ENCODE measurements at regions not wholly inside any gene's neighbourhood (a gene's known extent, or its start where the extent isn't known, plus 50 kb on each side); places are given as distances from the start of the nearest gene placed in this dataset.

DNA sequence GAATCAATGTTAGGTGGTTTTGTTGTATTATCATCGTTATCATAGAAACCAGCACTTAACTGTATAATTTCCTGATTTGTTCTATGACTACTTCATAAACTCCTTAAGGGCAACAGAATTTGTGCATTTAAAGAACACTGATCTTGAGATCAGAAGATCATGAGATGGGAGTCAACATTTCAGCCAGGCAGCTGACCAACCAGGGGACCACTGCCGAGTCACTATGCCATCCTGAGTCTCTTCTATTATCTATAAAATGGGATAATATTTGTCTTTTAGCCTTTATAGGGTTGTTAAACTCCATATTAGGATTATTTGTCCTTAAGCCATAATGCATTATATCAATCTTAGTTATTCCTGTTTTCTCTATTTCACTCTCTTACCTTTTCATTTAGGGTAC lies 261.7 kb downstream of the GPAM start:
- no peak for DNase-seq (ENCODE audit: low read depth)

GRCh38 chr10:111923032-111923431 lies 260.5 kb downstream of the GPAM start:
- no peak for DNase-seq (ENCODE audit: low read depth)

GRCh38 chr10:111926286-111926685 lies 257.3 kb downstream of the GPAM start:
- no peak for DNase-seq (ENCODE audit: low read depth)

DNA sequence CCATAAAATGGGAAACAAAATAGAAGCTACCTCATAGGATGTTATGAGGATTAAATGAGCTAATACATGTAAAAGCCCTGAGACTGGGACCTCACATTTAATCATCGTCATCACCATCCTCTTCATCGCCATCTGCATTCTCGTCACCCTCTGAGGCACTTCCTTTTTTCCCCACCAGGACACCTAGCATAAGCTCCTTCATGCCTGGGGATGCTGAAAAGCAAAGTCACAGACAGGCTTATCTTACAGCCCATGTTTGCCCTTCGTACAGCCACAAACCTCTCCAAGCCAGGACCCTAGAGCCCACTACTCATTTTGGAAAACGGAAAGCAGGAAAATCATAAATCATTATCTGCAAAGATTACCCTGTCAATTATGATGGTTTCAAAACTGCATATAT lies 249.6 kb downstream of the GPAM start:
- DNase-seq (ENCODE audit: low read depth) = no peak

DNA sequence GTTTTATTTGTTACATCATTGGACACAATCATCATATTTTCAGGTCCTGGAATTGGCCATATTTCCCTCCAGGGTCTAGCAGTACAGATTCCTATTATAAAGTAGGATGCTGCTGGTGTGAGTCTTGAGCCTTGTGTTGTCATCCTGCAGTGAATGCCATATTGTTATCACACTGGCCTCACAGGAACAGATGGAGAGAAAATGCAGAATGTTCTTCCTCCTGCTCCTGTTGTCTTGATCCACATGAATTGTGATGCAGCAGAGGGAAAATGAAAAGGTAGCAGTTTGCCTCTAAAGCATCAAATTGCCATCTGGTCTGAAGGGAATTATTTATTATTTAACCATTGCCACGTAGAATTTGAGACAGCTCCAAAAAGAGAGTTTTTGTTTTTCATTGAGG lies 248.6 kb downstream of the GPAM start:
- DNase-seq (ENCODE audit: low read depth) = no peak

- DNase-seq (ENCODE audit: low read depth) = no peak
Measured at GRCh38 chr10:111936143-111936542, 247.4 kb downstream of the GPAM start.

- DNase-seq (ENCODE audit: low read depth) = no peak
Measured at GRCh38 chr10:111944331-111944730, 239.2 kb downstream of the GPAM start.

DNA sequence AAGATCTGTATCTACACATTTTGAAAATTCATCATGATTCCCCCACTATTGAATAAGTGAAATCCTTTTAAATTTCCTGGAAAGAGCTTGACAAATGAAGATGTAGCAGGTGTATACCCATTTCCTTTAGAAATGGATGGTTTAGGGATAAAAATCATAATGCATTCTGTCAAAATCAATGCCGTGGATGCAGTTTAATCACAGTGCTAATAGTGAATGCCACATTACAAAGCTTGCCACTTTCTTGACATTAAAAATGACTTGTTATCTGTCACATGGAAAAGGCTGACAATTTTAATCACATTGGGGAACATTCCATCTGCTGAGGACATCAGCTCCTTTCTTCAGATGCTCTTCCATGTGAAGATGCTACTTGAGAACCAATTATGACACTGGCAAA lies 229.6 kb downstream of the GPAM start:
- no peak for DNase-seq (ENCODE audit: low read depth)

DNA sequence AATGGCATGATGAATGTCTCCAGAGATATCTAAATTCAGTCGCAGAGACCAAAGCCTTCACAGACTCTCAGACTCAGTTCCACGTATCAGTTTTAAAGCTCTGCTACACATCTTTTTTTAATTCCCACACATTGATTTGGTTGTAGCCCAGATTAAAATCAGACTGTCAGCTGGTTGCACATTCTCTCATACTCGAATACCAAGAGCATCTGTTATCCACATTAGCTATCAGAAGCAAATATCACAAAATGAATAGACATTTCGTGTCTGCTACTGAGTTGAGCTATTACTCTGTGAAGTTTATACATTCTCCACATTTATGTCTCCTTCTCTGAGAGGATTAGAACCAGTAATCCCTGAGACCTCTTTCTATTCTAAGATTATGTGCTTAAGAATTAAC lies 229.2 kb downstream of the GPAM start:
- no peak for DNase-seq (ENCODE audit: low read depth)

DNA sequence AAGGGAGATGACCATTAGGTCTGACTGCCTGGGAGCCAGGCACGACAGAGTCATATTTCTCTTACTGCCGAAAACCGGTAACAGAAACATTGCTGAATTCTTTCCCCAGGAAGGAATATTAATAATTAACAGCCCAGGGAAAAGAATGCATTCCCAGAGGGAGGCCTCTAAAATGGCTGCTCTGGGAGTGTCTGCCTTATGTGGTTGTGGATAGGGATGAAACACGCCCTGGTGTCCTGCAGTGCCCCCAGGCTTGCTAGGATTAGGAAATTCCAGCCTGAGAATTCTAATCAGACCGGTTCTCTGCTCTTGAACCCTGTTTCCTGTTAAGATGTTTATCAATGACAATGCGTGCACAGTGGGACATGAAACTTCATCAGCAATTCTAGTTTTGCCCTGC lies 226.7 kb downstream of the GPAM start:
- DNase-seq (ENCODE audit: low read depth) = no peak

- no peak for DNase-seq (ENCODE audit: low read depth)
Measured at GRCh38 chr10:111962951-111963350, 220.6 kb downstream of the GPAM start.

GRCh38 chr10:111967116-111967515 lies 216.4 kb downstream of the GPAM start:
- no peak for DNase-seq (ENCODE audit: low read depth)

- DNase-seq (ENCODE audit: low read depth) = no peak
Measured at GRCh38 chr10:111967547-111967946, 216.0 kb downstream of the GPAM start.

DNA sequence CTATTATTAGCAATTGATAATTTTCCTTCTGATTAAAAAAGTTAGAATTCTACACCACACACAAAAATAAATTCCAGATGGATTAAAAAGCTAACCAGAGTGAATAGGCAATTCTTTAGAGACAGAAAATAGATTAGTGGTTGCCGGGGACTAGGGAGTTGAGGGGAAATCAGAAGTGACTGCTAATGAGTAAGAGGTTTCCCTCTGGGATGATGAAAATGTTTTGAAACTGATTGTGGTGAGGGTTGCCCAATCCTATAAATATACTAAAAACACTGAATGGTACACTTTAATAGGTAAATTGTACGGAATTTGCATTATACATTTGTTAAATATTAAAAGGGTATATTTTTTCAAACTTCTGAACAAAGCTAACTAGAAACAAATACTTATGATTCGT lies 214.9 kb downstream of the GPAM start:
- DNase-seq (ENCODE audit: low read depth) = no peak

- no peak for DNase-seq (ENCODE audit: low read depth)
Measured at GRCh38 chr10:111970111-111970510, 213.5 kb downstream of the GPAM start.

- DNase-seq (ENCODE audit: low read depth) = no peak
Measured at GRCh38 chr10:111972109-111972508, 211.5 kb downstream of the GPAM start.

- no peak for DNase-seq (ENCODE audit: low read depth)
Measured at GRCh38 chr10:111973306-111973705, 210.3 kb downstream of the GPAM start.

GRCh38 chr10:111973826-111974225 lies 209.7 kb downstream of the GPAM start:
- no peak for DNase-seq (ENCODE audit: low read depth)

- no peak for DNase-seq (ENCODE audit: low read depth)
Measured at GRCh38 chr10:111974325-111974724, 209.2 kb downstream of the GPAM start.

GRCh38 chr10:111976557-111976956 lies 207.0 kb downstream of the GPAM start:
- no peak for DNase-seq (ENCODE audit: low read depth)

- no peak for DNase-seq (ENCODE audit: low read depth)
Measured at GRCh38 chr10:111984057-111984456, 199.5 kb downstream of the GPAM start.

DNA sequence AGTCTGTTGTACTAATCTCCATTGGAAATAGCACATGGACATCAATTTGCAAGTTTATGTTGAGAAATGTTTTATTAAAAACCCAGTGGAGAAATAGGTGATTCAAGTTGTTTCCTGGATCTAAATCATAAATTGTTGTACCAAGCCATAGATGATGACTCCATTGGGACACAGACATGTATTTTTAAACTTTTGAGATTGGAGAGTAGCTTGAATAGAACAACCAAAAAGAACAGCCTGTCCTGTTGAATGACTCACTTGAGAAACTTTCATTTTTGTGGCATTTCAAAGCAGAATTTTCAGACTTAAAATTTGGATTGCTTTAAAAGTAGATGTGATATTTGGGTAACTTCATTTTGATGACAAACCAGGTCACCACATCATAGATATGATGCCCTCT lies 197.5 kb downstream of the GPAM start:
- no peak for DNase-seq (ENCODE audit: low read depth)

DNA sequence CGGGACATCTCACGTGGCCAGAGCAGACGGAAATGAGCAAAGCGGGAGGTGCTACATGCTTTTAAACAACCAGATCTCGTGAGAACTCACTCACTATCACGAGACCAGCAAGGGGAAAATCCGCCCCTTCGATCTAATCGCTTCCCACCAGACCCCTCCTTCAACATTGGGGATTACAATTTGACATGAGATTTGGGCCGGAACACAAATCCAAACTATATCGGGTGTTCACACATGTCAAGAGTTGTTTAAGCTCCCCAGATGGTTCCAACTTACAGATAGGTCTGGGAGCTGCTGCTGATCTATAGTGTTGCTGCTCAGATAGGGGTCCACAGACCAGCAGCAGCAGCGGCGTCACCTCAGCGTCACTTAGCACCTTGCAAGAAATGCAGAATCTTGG lies 194.9 kb downstream of the GPAM start:
- no peak for DNase-seq (ENCODE audit: low read depth)

- DNase-seq (ENCODE audit: low read depth) = no peak
Measured at GRCh38 chr10:111989136-111989911, 194.2 kb downstream of the GPAM start.
